HepG2 (cell line): ENCODE measurements at regions not wholly inside any gene's neighbourhood (a gene's known extent, or its start where the extent isn't known, plus 50 kb on each side); places are given as distances from the start of the nearest gene placed in this dataset.

ENCODE experiments used
- ATAC-seq: fragments of 200-7000 bp; cut with Tn5 transposase; 3 replicates; pipeline ENCODE4 v1.9.1; 2020; ENCODE audit warnings: mild to moderate bottlenecking, moderate library complexity
- BruUV-seq: library from RNA; stranded (reverse); fragments of 400-500 nt; replicated peaks from 2 replicates; lab custom pipeline; 2021; lab: Mats Ljungman, UMichigan
- CTCF ChIA-PET: fragments of 300-600 bp; formaldehyde crosslinking; extraction: SDS; loops from one replicate; lab custom pipeline; 2021; ENCODE audit warnings: low total read pairs, inconsistent platforms, low intra/inter-chr PET ratio; lab: Yijun Ruan, JAX
- POLR2A ChIA-PET: fragments of 350-600 bp; sonication (Branson Sonifier 250); formaldehyde crosslinking; loops from one replicate; lab custom pipeline; 2020; ENCODE audit warnings: antibody characterized with exemption, inconsistent platforms; lab: Yijun Ruan, JAX
- DNase-seq: peaks from one replicate; pipeline ENCODE4 v3.0.0-alpha.2; 2015; ENCODE audit warnings: low spot score
- FAIRE-seq: peaks from 3 replicates; lab custom pipeline; 2011; peaks lifted over from hg19 to GRCh38; lab: Jason Lieb, UNC
- H2AFZ ChIP-seq: one replicate; pipeline ENCODE4 v1.6.1; 2011; ENCODE audit warnings: low read length, inconsistent platforms
- H3K27ac ChIP-seq: fragments of 300-600 bp; 3 replicates; pipeline ENCODE4 v1.8.0; 2011; ENCODE audit warnings: mixed run types, mild to moderate bottlenecking, mixed read lengths, low read length, inconsistent platforms; ENCODE audit not compliant: insufficient read depth; ENCODE audit errors: extremely low read length
- H3K27me3 ChIP-seq, 2 experiments: fragments of 200-600 bp in 1 of 2; 2 replicates in 1 of 2; 3 replicates in 1 of 2; pipeline versions ENCODE4 v1.6.0 to v1.8.0; 2011; ENCODE audit warnings: low read length in 2 of 2, mild to moderate bottlenecking in 2 of 2, moderate library complexity in 2 of 2, inconsistent platforms in 1 of 2; ENCODE audit not compliant: insufficient read depth in 2 of 2, control insufficient read depth in 1 of 2
- H3K36me3 ChIP-seq, 2 experiments: fragments of 200-600 bp in 1 of 2; replicated peaks in 1 of 2; 2 replicates in 1 of 2; 3 replicates in 1 of 2; pipeline versions ENCODE4 v1.5.1 to v1.8.0; 2011; ENCODE audit warnings: low read length in 2 of 2, inconsistent platforms in 1 of 2; ENCODE audit not compliant: insufficient read depth in 2 of 2, control insufficient read depth in 1 of 2
- H3K4me1 ChIP-seq: 2 replicates; pipeline ENCODE4 v1.5.1; 2012; ENCODE audit warnings: low read length, inconsistent platforms; ENCODE audit not compliant: insufficient read depth
- H3K4me2 ChIP-seq: 2 replicates; pipeline ENCODE4 v1.6.0; 2011; ENCODE audit warnings: low read depth, low read length, inconsistent platforms
- H3K4me3 ChIP-seq, 3 experiments: fragments of 200-600 bp in 1 of 3; sonication (generic), shearing (Covaris generic) in 1 of 3; replicated peaks in 1 of 3; 2 replicates each; pipeline ENCODE4 v1.5.1; 2011 to 2016; ENCODE audit warnings: low read length in 3 of 3, inconsistent platforms in 2 of 3, low read depth in 2 of 3, mild to moderate bottlenecking in 2 of 3, control low read depth in 1 of 3, mixed read lengths in 1 of 3; ENCODE audit not compliant: insufficient read depth in 1 of 3
- H3K79me2 ChIP-seq: one replicate; pipeline ENCODE4 v1.6.1; 2011; ENCODE audit warnings: low read length, inconsistent platforms; ENCODE audit not compliant: insufficient read depth
- H3K9ac ChIP-seq: 2 replicates; pipeline ENCODE4 v1.6.0; 2011; ENCODE audit warnings: mild to moderate bottlenecking, low read depth, low read length, inconsistent platforms; ENCODE audit not compliant: insufficient read depth
- H3K9me3 ChIP-seq: 2 replicates; pipeline ENCODE4 v1.5.1; 2012; ENCODE audit warnings: mild to moderate bottlenecking, low read length
- H4K20me1 ChIP-seq: 2 replicates; pipeline ENCODE4 v1.6.0; 2011; ENCODE audit warnings: inconsistent platforms, mild to moderate bottlenecking, low read length, moderate library complexity; ENCODE audit not compliant: insufficient read depth
- ARNT ChIP-seq: fragments of 450-650 bp; IDR thresholded peaks from 2 replicates; pipeline ENCODE4 v1.6.1; 2017
- JUNB ChIP-seq: sonication (generic); formaldehyde crosslinking; IDR thresholded peaks from 2 replicates; pipeline ENCODE4 v1.8.0; 2022; ENCODE audit warnings: missing genetic modification reagents, mild to moderate bottlenecking, borderline replicate concordance
- NCOA2 ChIP-seq: sonication (generic); formaldehyde crosslinking; IDR thresholded peaks from 2 replicates; pipeline ENCODE4 v1.8.0; 2022; ENCODE audit warnings: inconsistent platforms
- POLR2AphosphoS5 ChIP-seq: IDR thresholded peaks from 2 replicates; pipeline ENCODE4 v1.6.1; 2012; ENCODE audit warnings: low read depth, low read length
- TERF1 ChIP-seq: sonication (generic); formaldehyde crosslinking; IDR thresholded peaks from 2 replicates; pipeline ENCODE4 v1.8.0; 2022; ENCODE audit warnings: mild to moderate bottlenecking, missing genetic modification reagents, moderate library complexity
- ZBTB10 ChIP-seq: sonication (generic); formaldehyde crosslinking; IDR thresholded peaks from 2 replicates; pipeline ENCODE4 v1.4.0; 2020; ENCODE audit warnings: missing genetic modification reagents, borderline replicate concordance
- ZNF138 ChIP-seq: sonication (generic); formaldehyde crosslinking; IDR thresholded peaks from 2 replicates; pipeline ENCODE4 v1.5.0; 2020; ENCODE audit warnings: mild to moderate bottlenecking, low read depth, missing genetic modification reagents
- ZNF235 ChIP-seq: sonication (generic); formaldehyde crosslinking; IDR thresholded peaks from 2 replicates; pipeline ENCODE4 v1.8.1; 2023; ENCODE audit warnings: mild to moderate bottlenecking, missing genetic modification reagents, borderline replicate concordance
- ZNF354B ChIP-seq: sonication (generic); formaldehyde crosslinking; IDR thresholded peaks from 2 replicates; pipeline ENCODE4 v1.8.0; 2022; ENCODE audit warnings: mild to moderate bottlenecking, missing genetic modification reagents
- ZNF572 ChIP-seq: sonication (generic); formaldehyde crosslinking; IDR thresholded peaks from 2 replicates; pipeline ENCODE4 v1.5.1; 2020; ENCODE audit warnings: mild to moderate bottlenecking, missing genetic modification reagents
- ZNF773 ChIP-seq: sonication (generic); formaldehyde crosslinking; IDR thresholded peaks from 2 replicates; pipeline ENCODE4 v1.4.0; 2020; ENCODE audit warnings: missing genetic modification reagents, borderline replicate concordance
- ZSCAN21 ChIP-seq: sonication (generic); formaldehyde crosslinking; IDR thresholded peaks from 2 replicates; pipeline ENCODE4 v1.8.0; 2022; ENCODE audit warnings: mild to moderate bottlenecking, missing genetic modification reagents, moderate library complexity, borderline replicate concordance
- WGBS: methylation state at CpG from one replicate; pipeline ENCODE4 v1.1.6; 2017; ENCODE audit warnings: low lambda C conversion rate; 5-methylcytosine and 5-hydroxymethylcytosine counted together
- in situ Hi-C: cut with HindIII; loops from 2 replicates; pipeline ENCODE4 v1.10.0; 2017; ENCODE audit warnings: low pct_unique_long_range_greater_than_20kb; ENCODE audit not compliant: extremely low pct_ligation_motif_present
- intact Hi-C: fragments of 100-400 bp; cut with micrococcal nuclease; formaldehyde crosslinking; loops from one replicate; pipeline ENCODE4 v1.10.0; 2022; ENCODE audit not compliant: unreplicated experiment
- TF ChIP-seq, protein P1 (sequence below): sonication (generic); formaldehyde crosslinking; IDR thresholded peaks from 2 replicates; pipeline ENCODE4 v1.5.0; 2020; ENCODE audit warnings: mild to moderate bottlenecking, missing genetic modification reagents, borderline replicate concordance

- Histone ChIP-seq H3K27ac (no peak overlapping the region), H3K9ac (no peak overlapping the region), H3K4me1 (no peaks in the 10 kb centered on the region), H3K27me3 (peaks cover 0 to 14% of the 10 kb centered on the region in 2 experiments; a peak in 2 of 5 replicates), H3K4me2 (no peak overlapping the region), H4K20me1 (no peaks in the 10 kb centered on the region), H3K4me3 (no peak overlapping the region), H3K36me3 (no peaks in the 10 kb centered on the region), H2AFZ (no peak overlapping the region), H3K9me3 (no peaks in the 10 kb centered on the region)
- in situ Hi-C loops: no loop called here
- DNase-seq: no peak
- intact Hi-C loops: no loop called here
- POLR2A ChIA-PET: no interaction called here
- BruUV-seq: no TSS peak
- CTCF ChIA-PET: no interaction called here
- no peak for FAIRE-seq
- TF ChIP-seq ZNF138 (CRISPR knock-in tag): no peak
- TF ChIP-seq ZBTB10 (CRISPR knock-in tag): no peak
- TF ChIP-seq POLR2AphosphoS5: no peak
- no peak for TF ChIP-seq JUNB (CRISPR knock-in tag)
- TF ChIP-seq, protein P1, sequence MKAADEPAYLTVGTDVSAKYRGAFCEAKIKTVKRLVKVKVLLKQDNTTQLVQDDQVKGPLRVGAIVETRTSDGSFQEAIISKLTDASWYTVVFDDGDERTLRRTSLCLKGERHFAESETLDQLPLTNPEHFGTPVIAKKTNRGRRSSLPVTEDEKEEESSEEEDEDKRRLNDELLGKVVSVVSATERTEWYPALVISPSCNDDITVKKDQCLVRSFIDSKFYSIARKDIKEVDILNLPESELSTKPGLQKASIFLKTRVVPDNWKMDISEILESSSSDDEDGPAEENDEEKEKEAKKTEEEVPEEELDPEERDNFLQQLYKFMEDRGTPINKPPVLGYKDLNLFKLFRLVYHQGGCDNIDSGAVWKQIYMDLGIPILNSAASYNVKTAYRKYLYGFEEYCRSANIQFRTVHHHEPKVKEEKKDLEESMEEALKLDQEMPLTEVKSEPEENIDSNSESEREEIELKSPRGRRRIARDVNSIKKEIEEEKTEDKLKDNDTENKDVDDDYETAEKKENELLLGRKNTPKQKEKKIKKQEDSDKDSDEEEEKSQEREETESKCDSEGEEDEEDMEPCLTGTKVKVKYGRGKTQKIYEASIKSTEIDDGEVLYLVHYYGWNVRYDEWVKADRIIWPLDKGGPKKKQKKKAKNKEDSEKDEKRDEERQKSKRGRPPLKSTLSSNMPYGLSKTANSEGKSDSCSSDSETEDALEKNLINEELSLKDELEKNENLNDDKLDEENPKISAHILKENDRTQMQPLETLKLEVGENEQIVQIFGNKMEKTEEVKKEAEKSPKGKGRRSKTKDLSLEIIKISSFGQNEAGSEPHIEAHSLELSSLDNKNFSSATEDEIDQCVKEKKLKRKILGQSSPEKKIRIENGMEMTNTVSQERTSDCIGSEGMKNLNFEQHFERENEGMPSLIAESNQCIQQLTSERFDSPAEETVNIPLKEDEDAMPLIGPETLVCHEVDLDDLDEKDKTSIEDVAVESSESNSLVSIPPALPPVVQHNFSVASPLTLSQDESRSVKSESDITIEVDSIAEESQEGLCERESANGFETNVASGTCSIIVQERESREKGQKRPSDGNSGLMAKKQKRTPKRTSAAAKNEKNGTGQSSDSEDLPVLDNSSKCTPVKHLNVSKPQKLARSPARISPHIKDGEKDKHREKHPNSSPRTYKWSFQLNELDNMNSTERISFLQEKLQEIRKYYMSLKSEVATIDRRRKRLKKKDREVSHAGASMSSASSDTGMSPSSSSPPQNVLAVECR (CRISPR knock-in tag): no peak
- TF ChIP-seq ZNF354B: no peak
- TF ChIP-seq ZNF773: no peak
- no peak for TF ChIP-seq ARNT
- no peak for TF ChIP-seq ZNF572
- TF ChIP-seq ZNF235 (CRISPR knock-in tag): no peak
- TF ChIP-seq ZSCAN21 (CRISPR knock-in tag): no peak
- TF ChIP-seq TERF1 (CRISPR knock-in tag): no peak
- no peak for TF ChIP-seq NCOA2
- TF ChIP-seq, all 625 proteins: peak for 0
- 42% methylated on average over 3 of the region's 3 CpGs for WGBS
- ATAC-seq: no peak
- no peaks in the 10 kb centered on the region for H3K79me2 ChIP-seq
Observed at GRCh38 chr1:60894130-60894529, 188.2 kb upstream of the NFIA start.
